HEK293 (cell line): ENCODE measurements at regions not wholly inside any gene's neighbourhood (a gene's known extent, or its start where the extent isn't known, plus 50 kb on each side); places are given as distances from the start of the nearest gene placed in this dataset.

ENCODE experiments used
- CTCF ChIA-PET: fragments of 350-600 bp; formaldehyde crosslinking; extraction: SDS; loops from one replicate; lab custom pipeline; 2021; ENCODE audit warnings: antibody characterized with exemption; lab: Yijun Ruan, JAX
- POLR2A ChIA-PET: fragments of 300-600 bp; formaldehyde crosslinking; extraction: SDS; loops from one replicate; lab custom pipeline; 2020; ENCODE audit warnings: antibody characterized with exemption, inconsistent platforms; lab: Yijun Ruan, JAX
- H3K27ac ChIP-seq: fragments of 200-500 bp; sonication (Bioruptor generic); 2 replicates; pipeline ENCODE4 v1.5.1; 2014; ENCODE audit warnings: low read depth, low read length, control low read depth, inconsistent platforms; ENCODE audit errors: extremely low read depth
- H3K36me3 ChIP-seq, 2 experiments: fragments of 200-500 bp in 1 of 2; sonication (Bioruptor generic) in 1 of 2; 1 replicate in 1 of 2; 2 replicates in 1 of 2; pipeline ENCODE4 v1.5.1; 2014 to 2017; ENCODE audit warnings: inconsistent platforms in 2 of 2, low read length in 2 of 2; ENCODE audit not compliant: control insufficient read depth in 2 of 2, insufficient read depth in 1 of 2
- H3K4me1 ChIP-seq: fragments of 200-500 bp; sonication (Bioruptor generic); 2 replicates; pipeline ENCODE4 v1.5.1; 2014; ENCODE audit warnings: mild to moderate bottlenecking, low read length, inconsistent platforms; ENCODE audit not compliant: control insufficient read depth, insufficient read depth
- H3K4me3 ChIP-seq: 2 replicates; pipeline ENCODE4 v1.5.1; 2011; ENCODE audit warnings: low read depth, mild to moderate bottlenecking, control low read depth, low read length, moderate library complexity
- H3K9me3 ChIP-seq: fragments of 200-500 bp; sonication (Bioruptor generic); 2 replicates; pipeline ENCODE4 v1.5.1; 2014; ENCODE audit warnings: low read depth, low read length, inconsistent platforms; ENCODE audit not compliant: control insufficient read depth, insufficient read depth
- FEZF1 ChIP-seq: fragments of 450-650 bp; formaldehyde crosslinking; IDR thresholded peaks from 2 replicates; pipeline ENCODE4 v1.5.1; 2016; ENCODE audit warnings: missing biosample characterization, missing genetic modification characterization
- GLIS1 ChIP-seq: fragments of 450-650 bp; formaldehyde crosslinking; IDR thresholded peaks from 2 replicates; pipeline ENCODE4 v1.5.1; 2016; ENCODE audit warnings: missing biosample characterization, missing genetic modification characterization
- GLIS2 ChIP-seq: fragments of 450-650 bp; formaldehyde crosslinking; IDR thresholded peaks from 2 replicates; pipeline ENCODE4 v1.5.1; 2016; ENCODE audit warnings: missing biosample characterization, missing genetic modification characterization
- HIC1 ChIP-seq: fragments of 450-650 bp; formaldehyde crosslinking; IDR thresholded peaks from 2 replicates; pipeline ENCODE4 v1.5.1; 2016; ENCODE audit warnings: missing biosample characterization, missing genetic modification characterization
- MEIS1 ChIP-seq: sonication (generic); formaldehyde crosslinking; IDR thresholded peaks from 2 replicates; pipeline ENCODE4 v1.8.1; 2022; ENCODE audit warnings: missing genetic modification reagents, mild to moderate bottlenecking, borderline replicate concordance
- PBX3 ChIP-seq: sonication (generic); formaldehyde crosslinking; IDR thresholded peaks from 2 replicates; pipeline ENCODE4 v1.8.1; 2022; ENCODE audit warnings: mild to moderate bottlenecking, moderate library complexity, missing genetic modification reagents
- YY2 ChIP-seq: fragments of 450-650 bp; formaldehyde crosslinking; IDR thresholded peaks from 2 replicates; pipeline ENCODE4 v1.5.1; 2016; ENCODE audit warnings: missing biosample characterization, missing genetic modification characterization
- ZBTB11 ChIP-seq: fragments of 450-650 bp; formaldehyde crosslinking; conservative IDR thresholded peaks from 2 replicates; pipeline ENCODE4 v1.5.1; 2016; ENCODE audit warnings: low read depth, missing biosample characterization, missing genetic modification characterization
- ZNF121 ChIP-seq: fragments of 450-650 bp; formaldehyde crosslinking; IDR thresholded peaks from 2 replicates; pipeline ENCODE4 v1.5.1; 2016; ENCODE audit warnings: missing biosample characterization, missing genetic modification characterization
- ZNF155 ChIP-seq: fragments of 450-650 bp; formaldehyde crosslinking; IDR thresholded peaks from 2 replicates; pipeline ENCODE4 v1.5.1; 2016; ENCODE audit warnings: missing biosample characterization, missing genetic modification characterization
- ZNF18 ChIP-seq: fragments of 450-650 bp; formaldehyde crosslinking; IDR thresholded peaks from 2 replicates; pipeline ENCODE4 v1.5.1; 2016; ENCODE audit warnings: missing biosample characterization, missing genetic modification characterization
- ZNF214 ChIP-seq: fragments of 450-650 bp; formaldehyde crosslinking; IDR thresholded peaks from 2 replicates; pipeline ENCODE4 v1.5.1; 2017; ENCODE audit warnings: missing biosample characterization, mild to moderate bottlenecking, missing genetic modification characterization, borderline replicate concordance
- ZNF221 ChIP-seq: fragments of 450-650 bp; formaldehyde crosslinking; IDR thresholded peaks from 2 replicates; pipeline ENCODE4 v1.5.1; 2017; ENCODE audit warnings: missing biosample characterization, missing genetic modification characterization, borderline replicate concordance
- ZNF24 ChIP-seq: fragments of 450-650 bp; formaldehyde crosslinking; IDR thresholded peaks from 2 replicates; pipeline ENCODE4 v1.5.1; 2016; ENCODE audit warnings: missing biosample characterization, missing genetic modification characterization
- ZNF404 ChIP-seq: fragments of 450-650 bp; formaldehyde crosslinking; IDR thresholded peaks from 2 replicates; pipeline ENCODE4 v1.5.1; 2017; ENCODE audit warnings: missing biosample characterization, missing genetic modification characterization
- ZNF488 ChIP-seq: fragments of 450-650 bp; formaldehyde crosslinking; IDR thresholded peaks from 2 replicates; pipeline ENCODE4 v1.5.1; 2016; ENCODE audit warnings: missing biosample characterization, missing genetic modification characterization
- ZNF514 ChIP-seq: fragments of 450-650 bp; formaldehyde crosslinking; IDR thresholded peaks from 2 replicates; pipeline ENCODE4 v1.5.1; 2016; ENCODE audit warnings: missing biosample characterization, missing genetic modification characterization
- ZNF571 ChIP-seq: fragments of 450-650 bp; formaldehyde crosslinking; IDR thresholded peaks from 2 replicates; pipeline ENCODE4 v1.5.0; 2017; ENCODE audit warnings: missing biosample characterization, missing genetic modification characterization
- ZNF585B ChIP-seq: fragments of 450-650 bp; formaldehyde crosslinking; IDR thresholded peaks from 2 replicates; pipeline ENCODE4 v1.5.1; 2016; ENCODE audit warnings: missing biosample characterization, missing genetic modification characterization
- ZNF664 ChIP-seq: fragments of 450-650 bp; formaldehyde crosslinking; IDR thresholded peaks from 2 replicates; pipeline ENCODE4 v1.5.1; 2016; ENCODE audit warnings: missing biosample characterization, missing genetic modification characterization
- ZNF747 ChIP-seq: fragments of 450-650 bp; formaldehyde crosslinking; IDR thresholded peaks from 2 replicates; pipeline ENCODE4 v1.5.1; 2016; ENCODE audit warnings: missing biosample characterization, missing genetic modification characterization
- ZSCAN18 ChIP-seq: fragments of 450-650 bp; formaldehyde crosslinking; IDR thresholded peaks from 2 replicates; pipeline ENCODE4 v1.5.1; 2016; ENCODE audit warnings: missing biosample characterization, missing genetic modification characterization
- ZSCAN4 ChIP-seq: fragments of 450-650 bp; formaldehyde crosslinking; IDR thresholded peaks from 2 replicates; pipeline ENCODE4 v1.5.1; 2017; ENCODE audit warnings: missing biosample characterization, missing genetic modification characterization

- TF ChIP-seq ZSCAN4 (tag by site-specific recombination) (no peak), MEIS1 (CRISPR knock-in tag) (no peak), ZNF155 (tag by site-specific recombination) (no peak)
These were observed 301.5 kb upstream of the ANO3 start (continued) for GRCh38 chr11:26030399-26030798.

GRCh38 chr11:26032241-26032640 lies 299.7 kb upstream of the ANO3 start:
- no peak for TF ChIP-seq YY2
- no peak for TF ChIP-seq ZBTB11 (tag by site-specific recombination)
- TF ChIP-seq ZNF404 (tag by site-specific recombination): no peak
- no peak for TF ChIP-seq GLIS2 (tag by site-specific recombination)
- TF ChIP-seq ZNF664: no peak
- no peak for TF ChIP-seq ZNF747 (tag by site-specific recombination)
- no peak for TF ChIP-seq HIC1 (tag by site-specific recombination)
- TF ChIP-seq ZNF514: no peak
- no peak for TF ChIP-seq ZNF24 (tag by site-specific recombination)
- no peak for TF ChIP-seq ZNF121 (tag by site-specific recombination)
- no peak for TF ChIP-seq ZNF571 (tag by site-specific recombination)
- TF ChIP-seq FEZF1 (tag by site-specific recombination): no peak
- no peaks in the 10 kb centered on the region for H3K36me3 ChIP-seq
- ChIA-PET CTCF (no interaction called here), POLR2A (no interaction called here)
- no peaks in the 10 kb centered on the region for H3K9me3 ChIP-seq
- H3K27ac ChIP-seq: no peak overlapping the region
- H3K4me1 ChIP-seq: no peaks in the 10 kb centered on the region
- H3K4me3 ChIP-seq: no peak overlapping the region

- Histone ChIP-seq H3K4me1 (no peaks in the 10 kb centered on the region), H3K36me3 (no peaks in the 10 kb centered on the region), H3K4me3 (no peak overlapping the region), H3K27ac (no peak overlapping the region), H3K9me3 (no peaks in the 10 kb centered on the region)
- ChIA-PET POLR2A (no interaction called here), CTCF (no interaction called here)
- no peak for TF ChIP-seq ZNF585B
- no peak for TF ChIP-seq PBX3 (CRISPR knock-in tag)
- no peak for TF ChIP-seq ZNF488 (tag by site-specific recombination)
- TF ChIP-seq ZNF18 (tag by site-specific recombination): no peak
- no peak for TF ChIP-seq GLIS1 (tag by site-specific recombination)
- TF ChIP-seq ZNF214: no peak
- TF ChIP-seq ZNF221 (tag by site-specific recombination): no peak
- no peak for TF ChIP-seq ZSCAN18
These were observed 296.2 kb upstream of the ANO3 start for GRCh38 chr11:26035696-26036095.
